Colonic mucosa (tissue), 4 donors: ENCODE measurements at regions not wholly inside any gene's neighbourhood (a gene's known extent, or its start where the extent isn't known, plus 50 kb on each side); places are given as distances from the start of the nearest gene placed in this dataset.
"Not testable (repeated sequence)": the region's sequence is repeated elsewhere in the genome, so short reads cannot be mapped to it uniquely, and the experiment has no call there.

Experiments
- DNase-seq: peaks from one replicate; pipeline ENCODE4 v3.0.0-alpha.2; 2020
- H3K27ac ChIP-seq: fragments of 200-600 bp; one replicate; pipeline ENCODE4 v1.8.0; 2021
- H3K27me3 ChIP-seq: fragments of 200-600 bp; one replicate; pipeline ENCODE4 v1.8.0; 2021
- H3K36me3 ChIP-seq: fragments of 200-600 bp; one replicate; pipeline ENCODE4 v1.8.0; 2021
- H3K4me1 ChIP-seq: fragments of 200-600 bp; one replicate; pipeline ENCODE4 v1.8.0; 2021; ENCODE audit warnings: mild to moderate bottlenecking
- H3K4me3 ChIP-seq: fragments of 200-600 bp; one replicate; pipeline ENCODE4 v1.8.0; 2021
- H3K9ac ChIP-seq, 2 donors: one replicate each; pipeline ENCODE4 v1.7.0; 2013; ENCODE audit warnings: control low read depth in 2 of 2, low read depth in 2 of 2, low read length in 2 of 2
- H3K9me3 ChIP-seq: fragments of 200-600 bp; one replicate; pipeline ENCODE4 v1.8.0; 2021
- intact Hi-C: fragments of 100-400 bp; cut with DNase I; formaldehyde crosslinking; loops from one replicate; pipeline ENCODE4 v1.14.1; 2022
- TF ChIP-seq, protein P1 (sequence below): fragments of 200-600 bp; IDR thresholded peaks from one replicate; pipeline ENCODE4 v1.8.0; 2022; ENCODE audit warnings: antibody characterized with exemption, mild to moderate bottlenecking
- donor health status: healthy.
- donor health status: DM: no; HTN: no; CAD: no.
- donor health status: DM: no; HTN: no; CAD: no.

DNA sequence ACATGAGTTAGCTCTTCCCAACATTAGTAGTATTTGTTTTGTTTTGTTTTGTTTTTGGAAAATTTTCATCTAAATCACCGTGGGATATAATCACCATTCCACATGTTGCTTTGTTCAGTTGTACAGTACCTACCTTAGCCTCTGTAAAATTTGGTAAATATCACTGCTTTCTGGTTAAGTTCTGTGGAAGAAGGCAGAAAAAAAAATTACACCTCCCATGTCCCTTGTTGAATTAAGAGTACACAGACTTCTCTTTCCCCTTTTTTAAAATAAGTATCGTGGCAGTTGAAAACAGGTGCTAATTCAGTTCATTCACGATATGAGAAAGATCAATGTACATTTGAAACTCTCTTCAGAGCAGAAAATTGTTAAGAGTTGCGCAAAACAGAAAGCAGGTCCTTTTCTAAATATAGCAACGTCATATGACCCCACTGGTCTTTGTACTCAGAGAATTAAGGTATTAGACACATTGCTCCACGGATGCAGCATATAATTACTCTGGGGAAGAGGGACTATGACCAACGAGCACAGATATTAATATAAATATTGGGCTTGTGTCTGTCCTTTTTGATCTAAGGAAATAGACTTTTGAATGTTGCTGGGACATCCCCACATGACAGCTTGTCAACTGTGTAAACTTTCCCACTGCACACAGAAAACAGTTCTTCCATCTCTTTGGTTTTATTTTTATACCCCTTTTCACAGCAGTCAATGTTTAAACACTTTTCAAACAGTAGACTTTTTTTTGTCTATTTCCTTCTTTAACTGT lies 58.6 kb upstream of the ZNF217 start:
- Histone ChIP-seq H3K9ac (peak overlapping the region in 1 of 2 donors; percentile 70), H3K27ac (peak overlapping the region; percentile 80), H3K4me3 (no peak overlapping the region), H3K9me3 (no peaks in the 10 kb centered on the region), H3K4me1 (peaks cover 10% of the 10 kb centered on the region), H3K36me3 (no peaks in the 10 kb centered on the region), H3K27me3 (no peaks in the 10 kb centered on the region)
- DNase-seq = no peak
- intact Hi-C loops = no loop called here
- TF ChIP-seq, protein P1, sequence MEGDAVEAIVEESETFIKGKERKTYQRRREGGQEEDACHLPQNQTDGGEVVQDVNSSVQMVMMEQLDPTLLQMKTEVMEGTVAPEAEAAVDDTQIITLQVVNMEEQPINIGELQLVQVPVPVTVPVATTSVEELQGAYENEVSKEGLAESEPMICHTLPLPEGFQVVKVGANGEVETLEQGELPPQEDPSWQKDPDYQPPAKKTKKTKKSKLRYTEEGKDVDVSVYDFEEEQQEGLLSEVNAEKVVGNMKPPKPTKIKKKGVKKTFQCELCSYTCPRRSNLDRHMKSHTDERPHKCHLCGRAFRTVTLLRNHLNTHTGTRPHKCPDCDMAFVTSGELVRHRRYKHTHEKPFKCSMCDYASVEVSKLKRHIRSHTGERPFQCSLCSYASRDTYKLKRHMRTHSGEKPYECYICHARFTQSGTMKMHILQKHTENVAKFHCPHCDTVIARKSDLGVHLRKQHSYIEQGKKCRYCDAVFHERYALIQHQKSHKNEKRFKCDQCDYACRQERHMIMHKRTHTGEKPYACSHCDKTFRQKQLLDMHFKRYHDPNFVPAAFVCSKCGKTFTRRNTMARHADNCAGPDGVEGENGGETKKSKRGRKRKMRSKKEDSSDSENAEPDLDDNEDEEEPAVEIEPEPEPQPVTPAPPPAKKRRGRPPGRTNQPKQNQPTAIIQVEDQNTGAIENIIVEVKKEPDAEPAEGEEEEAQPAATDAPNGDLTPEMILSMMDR = no peak

DNA sequence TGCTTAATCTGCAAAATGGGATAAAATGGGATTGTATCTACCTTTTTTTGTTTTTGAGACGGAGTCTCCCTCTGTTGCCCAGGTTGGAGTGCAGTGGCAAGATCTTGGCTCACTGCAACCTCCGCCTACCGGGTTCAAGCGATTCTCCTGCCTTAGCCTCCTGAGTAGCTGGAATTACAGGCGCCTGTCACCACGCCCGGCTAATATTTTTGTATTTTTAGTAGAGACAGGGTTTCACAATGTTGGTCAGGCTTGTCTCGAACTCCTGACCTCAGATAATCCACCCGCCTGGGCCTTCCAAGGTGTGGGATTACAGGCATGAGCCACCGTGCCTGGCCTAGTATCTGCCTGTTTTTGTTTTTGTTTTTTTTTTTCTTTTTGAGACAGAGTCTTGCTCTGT lies 55.9 kb upstream of the ZNF217 start:
- intact Hi-C loops = loop anchor here (10.0 kb wide), 1 partner anchor 55 kb away; the partner anchor contains the start of gene ZNF217
- DNase-seq, H3K36me3 ChIP-seq, H3K9ac ChIP-seq, H3K27ac ChIP-seq, H3K27me3 ChIP-seq, H3K9me3 ChIP-seq, H3K4me1 ChIP-seq, H3K4me3 ChIP-seq: not testable (repeated sequence)

DNA sequence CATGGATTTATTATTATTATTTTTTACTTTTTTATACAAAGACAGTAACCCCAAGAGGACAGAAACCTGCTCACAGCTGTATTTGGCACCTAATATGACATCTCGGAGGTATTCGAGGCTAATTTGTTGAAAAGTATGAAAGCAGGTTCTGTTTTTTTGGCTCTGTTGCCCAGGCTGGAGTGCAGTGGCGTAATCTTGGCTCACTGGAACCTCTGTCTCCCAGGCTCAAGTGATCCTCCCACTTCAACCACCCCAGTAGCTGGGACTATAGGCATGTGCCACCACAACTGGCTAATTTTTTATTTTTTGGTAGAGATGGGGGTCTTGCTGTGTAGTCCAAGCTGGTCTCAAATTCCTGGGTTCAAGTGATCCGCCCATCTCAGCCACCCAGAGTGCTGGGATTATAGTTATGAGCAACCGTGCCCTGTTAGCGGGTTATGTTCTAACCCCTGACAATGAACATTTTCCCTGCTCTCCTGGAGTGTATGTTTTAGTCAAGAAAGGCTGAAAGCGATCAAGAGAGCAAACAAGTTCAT lies 53.7 kb upstream of the ZNF217 start:
- Histone ChIP-seq H3K27me3 (no peaks in the 10 kb centered on the region), H3K27ac (no peak overlapping the region), H3K9ac (no peak overlapping the region), H3K9me3 (no peaks in the 10 kb centered on the region), H3K4me1 (peaks cover 4% of the 10 kb centered on the region), H3K36me3 (no peaks in the 10 kb centered on the region), H3K4me3 (no peak overlapping the region)
- DNase-seq = no peak
- intact Hi-C loops = loop anchor here (10.0 kb wide), 1 partner anchor 53 kb away; the partner anchor contains the start of gene ZNF217
- TF ChIP-seq, protein P1 = no peak

DNA sequence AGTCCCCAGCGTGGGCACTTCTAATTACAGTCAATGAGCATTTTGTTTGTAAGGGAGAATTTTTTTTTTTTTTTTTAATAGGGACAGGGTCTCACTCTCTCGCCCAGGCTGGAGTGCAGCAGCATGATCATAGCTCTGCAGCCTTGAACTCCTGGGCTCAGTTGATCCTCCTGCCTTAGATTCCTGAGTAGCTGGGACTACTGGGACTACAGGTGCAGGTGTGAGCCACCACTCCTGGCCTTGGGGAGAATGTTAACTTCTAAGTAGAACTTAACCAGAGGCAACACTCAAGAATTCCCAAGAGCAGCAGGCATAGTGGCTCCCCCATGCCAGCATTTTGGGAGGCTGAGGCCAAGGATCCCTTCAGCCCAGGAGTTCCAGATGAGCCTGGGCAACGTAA lies 52.9 kb upstream of the ZNF217 start:
- no peak overlapping the region for H3K4me3 ChIP-seq
- H3K36me3 ChIP-seq = no peaks in the 10 kb centered on the region
- TF ChIP-seq, protein P1 = no peak
- H3K27me3 ChIP-seq = no peaks in the 10 kb centered on the region
- intact Hi-C loops = loop anchor here (10.0 kb wide), 1 partner anchor 52 kb away; the partner anchor contains the start of gene ZNF217
- H3K4me1 ChIP-seq = peaks cover 6% of the 10 kb centered on the region
- H3K27ac ChIP-seq = no peak overlapping the region
- DNase-seq = no peak
- no peaks in the 10 kb centered on the region for H3K9me3 ChIP-seq
- H3K9ac ChIP-seq = no peak overlapping the region

DNA sequence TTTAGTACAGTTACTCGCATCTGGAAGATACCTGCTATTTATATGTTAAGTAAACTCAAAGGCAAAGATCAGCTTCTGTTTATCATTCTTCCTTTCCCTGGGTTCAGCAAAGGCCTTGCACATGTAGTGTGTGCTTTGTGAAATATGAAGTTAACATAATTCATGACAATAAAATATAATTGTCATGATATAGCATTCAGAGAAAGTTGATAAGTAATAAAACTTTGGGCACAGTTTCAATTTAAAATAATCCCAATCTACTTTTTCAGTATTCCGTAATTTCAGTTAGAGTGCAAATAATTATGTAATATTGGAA lies 51.9 kb upstream of the ZNF217 start:
- Histone ChIP-seq H3K9me3 (no peaks in the 10 kb centered on the region), H3K27me3 (no peaks in the 10 kb centered on the region), H3K9ac (no peak overlapping the region), H3K27ac (peak overlapping the region; percentile 10), H3K36me3 (no peaks in the 10 kb centered on the region), H3K4me1 (peaks cover 6% of the 10 kb centered on the region), H3K4me3 (no peak overlapping the region)
- no peak for DNase-seq
- intact Hi-C loops = loop anchor here (10.0 kb wide), 1 partner anchor 51 kb away; the partner anchor contains the start of gene ZNF217
- TF ChIP-seq, protein P1 = no peak

DNA sequence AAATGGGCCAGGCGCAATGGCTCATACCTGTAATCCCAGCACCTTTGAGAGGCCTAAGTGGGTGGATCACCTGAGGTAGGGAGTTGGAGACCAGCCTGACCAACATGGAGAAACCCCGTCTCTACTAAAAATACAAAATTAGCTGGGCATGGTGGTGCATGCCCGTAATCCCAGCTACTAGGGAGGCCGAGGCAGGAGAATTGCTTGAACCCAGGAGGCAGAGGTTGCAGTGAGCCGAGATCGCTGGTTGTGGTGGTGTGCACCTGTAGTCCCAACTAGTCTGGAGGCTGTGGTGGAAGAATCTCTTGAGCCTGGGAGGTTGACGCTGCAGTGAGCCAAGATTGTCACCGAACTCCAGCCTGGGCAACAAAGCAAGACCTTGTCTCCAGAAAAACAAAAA lies 50.5 kb upstream of the ZNF217 start:
- H3K4me1 ChIP-seq, H3K27ac ChIP-seq, H3K9ac ChIP-seq, H3K27me3 ChIP-seq, H3K36me3 ChIP-seq, H3K4me3 ChIP-seq, DNase-seq, H3K9me3 ChIP-seq: not testable (repeated sequence)
- intact Hi-C loops = loop anchor here (10.0 kb wide), 1 partner anchor 49 kb away; the partner anchor contains the start of gene ZNF217
